GM18868 (cell line): ENCODE measurements at regions not wholly inside any gene's neighbourhood (a gene's known extent, or its start where the extent isn't known, plus 50 kb on each side); places are given as distances from the start of the nearest gene placed in this dataset.

Experiments used
- ATAC-seq: cut with Tn5 transposase; IDR thresholded peaks from one replicate; pipeline ENCODE4 v1.9.1; 2021; ENCODE audit warnings: mild to moderate bottlenecking, moderate library complexity; ENCODE audit not compliant: unreplicated experiment

- ATAC-seq = no peak
Measured at GRCh38 chr12:24482044-24482443, 466.9 kb downstream of the BCAT1 start.

- ATAC-seq = no peak
Measured at GRCh38 chr12:24480766-24481449, 468.0 kb downstream of the BCAT1 start.

GRCh38 chr12:24479131-24479530 lies 469.8 kb downstream of the BCAT1 start:
- no peak for ATAC-seq

DNA sequence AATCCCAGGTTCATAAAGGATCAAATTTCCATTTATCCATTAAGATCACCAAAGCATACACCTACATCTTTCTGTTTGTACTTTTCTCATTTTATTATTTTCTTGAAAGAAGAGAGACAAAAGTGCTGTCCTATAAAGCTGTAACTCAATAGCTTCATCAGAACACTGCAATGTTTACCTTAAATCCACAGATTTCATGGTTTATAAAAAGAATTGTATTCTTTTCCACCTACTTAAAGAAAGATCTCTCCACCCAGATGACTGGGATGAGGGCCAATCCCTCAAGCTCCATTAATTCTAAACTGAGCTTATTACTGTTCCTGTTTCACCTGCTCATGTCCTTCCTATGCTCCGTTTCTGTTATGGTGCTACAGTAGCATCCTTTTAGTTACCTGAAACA lies 470.6 kb downstream of the BCAT1 start:
- no peak for ATAC-seq

DNA sequence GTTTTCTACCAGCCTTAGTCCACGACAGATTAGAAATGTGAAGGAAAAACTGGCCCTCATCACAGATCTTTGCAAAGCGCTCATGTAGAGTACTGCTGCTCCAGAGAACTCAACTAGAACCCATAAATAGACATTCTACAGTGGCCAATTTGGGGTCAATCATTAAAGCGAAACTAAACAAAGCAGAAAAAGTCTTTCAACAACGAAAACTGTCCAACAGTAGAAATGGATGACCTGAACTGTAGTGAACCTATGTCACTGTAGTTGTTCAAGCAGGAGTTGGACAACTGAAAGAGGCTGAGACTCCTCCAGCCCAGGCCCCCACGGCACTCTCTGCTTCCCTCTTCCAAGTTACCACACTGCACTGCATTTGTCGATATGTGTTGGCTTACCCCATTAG lies 472.6 kb downstream of the BCAT1 start:
- ATAC-seq = no peak

- no peak for ATAC-seq
Measured at GRCh38 chr12:24475337-24475736, 473.6 kb downstream of the BCAT1 start.

- ATAC-seq = no peak
Measured at GRCh38 chr12:24473097-24473496, 475.8 kb downstream of the BCAT1 start.

DNA sequence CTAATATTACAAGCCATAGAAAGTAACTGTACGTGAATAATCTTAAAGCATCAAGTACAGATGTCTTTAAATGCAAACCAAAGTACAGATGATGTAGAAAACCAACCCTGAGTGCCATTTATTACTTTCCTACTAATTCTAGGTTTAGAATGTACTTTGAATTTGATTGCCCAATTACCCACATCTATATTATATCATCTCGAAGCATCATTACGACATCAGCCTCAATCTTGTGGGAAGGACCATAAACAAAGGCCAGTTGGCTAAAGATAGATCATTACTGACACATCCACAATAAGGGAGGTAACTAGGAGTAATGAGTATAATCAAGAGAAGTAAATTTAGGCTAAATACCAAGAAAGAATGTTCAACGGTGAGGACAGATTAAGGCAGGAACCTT lies 478.9 kb downstream of the BCAT1 start:
- no peak for ATAC-seq

DNA sequence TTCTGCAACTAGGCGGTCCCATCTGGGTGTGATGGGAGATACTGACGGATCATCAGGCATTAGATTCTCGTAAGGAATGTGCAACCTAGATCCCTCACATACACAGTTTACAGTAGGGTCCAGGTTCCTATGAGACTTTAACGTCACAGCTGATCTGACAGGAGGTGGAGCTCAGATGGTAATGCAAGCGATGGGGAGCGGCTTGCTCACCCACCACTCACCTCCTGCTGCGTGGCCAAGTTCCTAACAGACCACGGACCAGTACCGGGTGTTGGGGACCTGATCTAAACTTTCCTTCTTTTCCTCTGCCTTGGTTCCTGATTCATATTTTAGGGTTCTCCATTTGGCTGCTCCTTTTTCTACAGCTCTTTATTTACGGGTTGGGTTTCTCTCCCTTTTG lies 479.8 kb downstream of the BCAT1 start:
- ATAC-seq = no peak

DNA sequence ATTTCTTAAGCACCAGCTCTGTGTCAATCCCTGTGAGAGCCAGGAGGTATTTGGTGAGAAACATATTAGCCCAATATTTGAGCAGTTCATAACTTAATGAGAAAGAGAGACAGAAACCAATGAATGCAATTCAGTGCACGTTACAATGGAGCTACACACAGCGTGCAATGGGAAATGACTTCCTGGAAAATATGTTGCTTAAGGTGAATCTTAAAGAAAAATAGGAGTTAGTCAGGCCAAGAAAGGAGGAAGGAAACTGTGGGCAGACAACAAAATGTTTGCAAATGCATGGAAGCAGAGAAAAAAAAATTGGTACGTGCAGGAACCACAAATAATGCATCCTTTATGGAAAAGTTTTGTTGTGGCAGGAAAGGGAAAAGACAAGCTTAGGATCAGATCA lies 481.7 kb downstream of the BCAT1 start:
- no peak for ATAC-seq

GRCh38 chr12:24463375-24463774 lies 485.5 kb downstream of the BCAT1 start:
- no peak for ATAC-seq

- ATAC-seq = no peak
Measured at GRCh38 chr12:24462946-24463345, 486.0 kb downstream of the BCAT1 start.

GRCh38 chr12:24460506-24460905 lies 488.4 kb downstream of the BCAT1 start:
- no peak for ATAC-seq

DNA sequence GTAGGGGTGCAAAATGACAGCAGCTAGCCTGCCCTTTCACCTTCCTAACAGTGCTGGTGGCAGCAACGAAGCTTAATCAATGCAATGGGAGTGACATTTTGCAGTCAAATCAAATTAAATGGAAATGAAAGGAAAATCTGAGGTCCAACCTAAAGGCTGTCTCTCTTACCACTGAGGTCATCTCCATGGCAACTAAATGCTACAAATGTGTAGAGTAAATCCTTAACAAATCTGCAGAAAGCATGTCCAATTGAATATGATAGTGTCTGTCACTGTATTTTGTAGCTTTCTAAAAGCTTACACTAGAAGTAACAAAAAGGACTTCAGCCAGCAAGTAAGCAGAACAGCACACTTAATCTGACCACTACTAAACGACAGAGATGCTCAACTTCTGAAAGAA lies 488.8 kb downstream of the BCAT1 start:
- ATAC-seq = no peak

- ATAC-seq = no peak
Measured at GRCh38 chr12:24455811-24456210, 493.1 kb downstream of the BCAT1 start.

GRCh38 chr12:24447678-24448077 lies 498.2 kb upstream of the SOX5 start:
- ATAC-seq = no peak

GRCh38 chr12:24446287-24446686 lies 496.8 kb upstream of the SOX5 start:
- ATAC-seq = no peak

DNA sequence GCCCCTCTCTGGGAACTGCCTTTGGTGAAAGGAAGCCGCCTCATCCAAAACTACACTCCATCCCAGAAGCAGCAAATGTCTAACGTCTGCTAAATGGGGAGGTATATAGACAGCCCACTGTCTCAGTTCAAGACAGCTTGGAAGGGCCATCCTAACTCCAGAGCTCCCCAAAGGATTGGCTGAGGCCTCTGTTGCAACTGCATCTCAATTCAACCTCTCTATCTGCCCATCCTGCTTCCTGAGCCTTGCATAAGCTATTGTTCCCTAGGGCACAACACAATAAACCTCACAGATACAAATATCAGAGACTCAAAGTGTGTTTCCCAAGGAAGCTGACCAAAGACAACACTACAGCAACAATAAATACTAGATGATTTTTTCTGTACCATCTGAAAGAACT lies 495.2 kb upstream of the SOX5 start:
- ATAC-seq = no peak

DNA sequence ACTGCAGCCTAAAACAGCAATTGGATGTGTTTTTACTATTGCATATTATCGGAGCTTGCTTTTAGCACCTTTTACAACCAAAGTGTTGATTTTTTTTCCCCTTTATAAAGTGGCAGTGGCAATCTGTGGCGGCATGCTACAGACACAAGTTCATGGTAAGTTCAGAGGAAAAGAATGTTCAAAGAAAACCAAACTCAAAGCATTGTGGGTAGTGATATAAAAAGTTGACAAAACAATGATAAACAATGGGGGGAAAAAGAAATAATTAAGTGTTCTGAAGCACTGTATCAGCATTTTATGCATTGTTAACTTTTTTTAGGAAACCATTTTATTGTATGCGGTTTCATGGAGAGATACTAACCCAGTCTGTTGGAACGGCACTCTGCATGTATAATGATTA lies 492.0 kb upstream of the SOX5 start:
- no peak for ATAC-seq

DNA sequence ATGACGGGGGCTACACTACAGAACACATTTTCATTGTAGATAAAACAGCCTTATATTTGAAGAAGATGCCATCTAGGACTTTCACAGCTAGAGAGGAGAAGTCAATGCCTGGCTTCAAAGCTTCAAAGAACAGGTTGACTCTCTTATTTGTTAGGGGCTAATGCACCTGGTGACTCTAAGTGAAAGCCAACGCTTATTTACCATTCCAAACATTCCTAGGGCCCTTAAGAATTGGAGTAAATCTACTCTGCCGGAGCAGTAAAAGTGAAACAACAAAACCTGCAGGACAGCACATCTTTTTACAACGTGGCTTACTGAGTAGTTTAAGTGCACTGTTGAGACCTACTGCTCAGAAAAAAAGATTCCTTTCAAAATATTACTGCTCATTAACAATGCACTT lies 487.2 kb upstream of the SOX5 start:
- ATAC-seq = no peak

GRCh38 chr12:24431872-24432271 lies 482.4 kb upstream of the SOX5 start:
- no peak for ATAC-seq

DNA sequence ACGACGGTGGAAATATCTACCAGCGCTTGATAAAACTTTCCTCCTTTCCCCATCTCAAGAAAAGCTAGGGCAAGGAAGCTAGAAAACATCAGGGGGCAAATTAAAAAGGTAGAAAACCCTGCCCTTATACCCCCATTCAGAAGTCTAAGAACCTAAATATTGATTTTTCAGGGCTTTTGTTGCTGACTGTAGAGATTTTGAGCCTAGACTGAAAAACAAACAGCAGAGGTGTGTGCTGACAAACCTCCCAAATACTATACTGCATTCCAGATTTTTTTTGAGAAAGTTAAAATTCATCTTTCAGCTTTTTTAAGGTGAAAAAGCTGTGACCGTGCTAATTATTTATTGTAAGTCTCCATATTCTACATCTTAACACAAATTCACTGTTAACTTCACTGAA lies 478.3 kb upstream of the SOX5 start:
- ATAC-seq = no peak

- ATAC-seq = no peak
Measured at GRCh38 chr12:24425601-24425970, 476.1 kb upstream of the SOX5 start.
